Heart left ventricle (tissue), 13 donors: ENCODE measurements at regions not wholly inside any gene's neighbourhood (a gene's known extent, or its start where the extent isn't known, plus 50 kb on each side); places are given as distances from the start of the nearest gene placed in this dataset.

Experiments
- CTCF ChIP-seq, 12 donors: fragments of 200-600 bp; sonication (generic) in 4 of 12; IDR thresholded peaks; one replicate each; pipeline versions ENCODE4 v1.5.0 to v1.8.0; 2018 to 2022; ENCODE audit warnings: antibody characterized with exemption in 12 of 12, mild to moderate bottlenecking in 5 of 12
- POLR2A ChIP-seq, 2 donors: fragments of 450-650 bp; IDR thresholded peaks; one replicate each; pipeline ENCODE4 v1.6.1; 2017; ENCODE audit warnings: antibody characterized with exemption in 2 of 2, mild to moderate bottlenecking in 2 of 2, moderate library complexity in 2 of 2
- donor health status: ischemic (EF 13 %, LVEDD 7.1; RV severe dilation, severe dysfunction).
- donor health status: DM: no; HTN: yes; CAD: no.
- donor health status: DM: no; HTN: no; CAD: no.
- donor health status: ischemic (EF 25% LVEDD 6.9; RV normal size, moderate dysfunction).
- donor health status: ischemic (EF 25% LVEDD 5.7; RV mildly dilated, moderate dysfunction).
- donor health status: ischemic (EF 35%, LVEDD 5.7; RV mildly dilated, moderate dysfunction).
- donor health status: nonischemic (EF 11% LVEDD 7.7; RV severe dilation, severe dysfunction).
- donor health status: DM: yes; HTN: yes; CAD: no.
- donor health status: PGD.
- donor health status: ischemic (EF 29% LVEDD 5.4; RV normal size, mild dysfunction).
- donor health status: nonischemic (EF 23%, LVEDD 6.1; RV moderate dilation, normal function).

GRCh38 chr3:176839466-176839865 is 357.8 kb downstream of the TBL1XR1 start:
- TF ChIP-seq CTCF (IDR thresholded peaks at IDR 0.05): no peak
- TF ChIP-seq POLR2A (IDR thresholded peaks at IDR 0.05): no peak
